Suprapubic skin (tissue), 4 donors: ENCODE measurements at regions not wholly inside any gene's neighbourhood (a gene's known extent, or its start where the extent isn't known, plus 50 kb on each side); places are given as distances from the start of the nearest gene placed in this dataset.

Source experiments
- EP300 ChIP-seq: sonication (generic); formaldehyde crosslinking; IDR thresholded peaks from one replicate; pipeline ENCODE4 v1.6.1; 2017; ENCODE audit warnings: antibody characterized with exemption
- POLR2A ChIP-seq, 2 donors: fragments of 450-650 bp; IDR thresholded peaks; one replicate each; pipeline ENCODE4 v1.6.1; 2017; ENCODE audit warnings: antibody characterized with exemption in 2 of 2, mild to moderate bottlenecking in 2 of 2, moderate library complexity in 2 of 2
- POLR2AphosphoS5 ChIP-seq, 3 donors: sonication (generic); formaldehyde crosslinking; IDR thresholded peaks; one replicate each; pipeline ENCODE4 v1.6.1; 2017; ENCODE audit warnings: antibody characterized with exemption in 3 of 3
- TF ChIP-seq, protein P1 (sequence below), 2 donors: fragments of 200-600 bp in 1 of 2; fragments of 450-650 bp in 1 of 2; sonication (generic) in 1 of 2; IDR thresholded peaks; one replicate each; pipeline ENCODE4 v1.5.1; 2016 to 2019; ENCODE audit warnings: antibody characterized with exemption in 2 of 2, mild to moderate bottlenecking in 1 of 2, moderate library complexity in 1 of 2

DNA sequence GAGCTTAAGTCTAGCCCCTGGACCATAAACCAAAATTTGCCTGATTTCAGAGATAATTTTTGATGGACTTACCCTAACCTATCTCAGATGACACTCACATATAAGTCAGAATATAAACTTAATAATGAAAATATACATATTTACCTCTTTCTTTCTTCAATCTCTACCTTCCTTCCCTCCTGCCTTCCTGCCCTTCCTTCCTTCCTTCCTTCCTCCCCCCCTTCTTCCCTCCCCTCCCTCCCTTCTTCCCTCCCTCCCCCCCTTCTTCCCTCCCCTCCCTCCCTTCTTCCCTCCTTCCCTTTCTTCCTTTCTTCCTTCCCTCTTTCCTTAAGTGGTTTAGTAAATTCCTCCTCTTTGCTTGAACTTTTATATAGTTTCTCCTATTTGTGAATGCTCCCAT lies 88.7 kb downstream of the EDNRB start:
- TF ChIP-seq, protein P1, sequence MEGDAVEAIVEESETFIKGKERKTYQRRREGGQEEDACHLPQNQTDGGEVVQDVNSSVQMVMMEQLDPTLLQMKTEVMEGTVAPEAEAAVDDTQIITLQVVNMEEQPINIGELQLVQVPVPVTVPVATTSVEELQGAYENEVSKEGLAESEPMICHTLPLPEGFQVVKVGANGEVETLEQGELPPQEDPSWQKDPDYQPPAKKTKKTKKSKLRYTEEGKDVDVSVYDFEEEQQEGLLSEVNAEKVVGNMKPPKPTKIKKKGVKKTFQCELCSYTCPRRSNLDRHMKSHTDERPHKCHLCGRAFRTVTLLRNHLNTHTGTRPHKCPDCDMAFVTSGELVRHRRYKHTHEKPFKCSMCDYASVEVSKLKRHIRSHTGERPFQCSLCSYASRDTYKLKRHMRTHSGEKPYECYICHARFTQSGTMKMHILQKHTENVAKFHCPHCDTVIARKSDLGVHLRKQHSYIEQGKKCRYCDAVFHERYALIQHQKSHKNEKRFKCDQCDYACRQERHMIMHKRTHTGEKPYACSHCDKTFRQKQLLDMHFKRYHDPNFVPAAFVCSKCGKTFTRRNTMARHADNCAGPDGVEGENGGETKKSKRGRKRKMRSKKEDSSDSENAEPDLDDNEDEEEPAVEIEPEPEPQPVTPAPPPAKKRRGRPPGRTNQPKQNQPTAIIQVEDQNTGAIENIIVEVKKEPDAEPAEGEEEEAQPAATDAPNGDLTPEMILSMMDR (IDR thresholded peaks at IDR 0.05), result no peak
- TF ChIP-seq POLR2A (IDR thresholded peaks at IDR 0.05), result no peak
- TF ChIP-seq POLR2AphosphoS5 (IDR thresholded peaks at IDR 0.05), result no peak
- TF ChIP-seq EP300, result no peak
